Bronchial epithelial cell (primary cell): ENCODE measurements at regions not wholly inside any gene's neighbourhood (a gene's known extent, or its start where the extent isn't known, plus 50 kb on each side); places are given as distances from the start of the nearest gene placed in this dataset.

ENCODE experiments used
- DNase-seq: peaks from one replicate; pipeline ENCODE4 v3.0.0-alpha.2; 2010; ENCODE audit warnings: low read depth
- FAIRE-seq: peaks from 2 replicates; lab custom pipeline; 2011; peaks lifted over from hg19 to GRCh38; lab: Jason Lieb, UNC
- H3K27me3 ChIP-seq: 2 replicates; pipeline ENCODE4 v1.5.1; 2011; ENCODE audit warnings: low read length; ENCODE audit not compliant: control insufficient read depth, insufficient read depth
- H3K36me3 ChIP-seq: 2 replicates; pipeline ENCODE4 v1.5.1; 2011; ENCODE audit warnings: low read length; ENCODE audit not compliant: control insufficient read depth, insufficient read depth
- H3K4me3 ChIP-seq: 2 replicates; pipeline ENCODE4 v1.5.1; 2011; ENCODE audit warnings: mild to moderate bottlenecking, low read depth, low read length, control low read depth
- CTCF ChIP-seq: IDR thresholded peaks from 2 replicates; pipeline ENCODE4 v1.5.1; 2011; ENCODE audit warnings: mild to moderate bottlenecking, moderate library complexity, low read length, control low read depth, inconsistent platforms; ENCODE audit not compliant: insufficient read depth, severe bottlenecking

- no peak for FAIRE-seq
- no peaks in the 10 kb centered on the region for H3K36me3 ChIP-seq
Measured at GRCh38 chr14:26121181-26121580, 476.7 kb downstream of the NOVA1 start.

GRCh38 chr14:26113911-26114640 lies 483.8 kb downstream of the NOVA1 start:
- FAIRE-seq (no peak), DNase-seq (no peak)
- no peak for TF ChIP-seq CTCF
- no peaks in the 10 kb centered on the region for H3K36me3 ChIP-seq
- H3K27me3 ChIP-seq: no peaks in the 10 kb centered on the region
- H3K4me3 ChIP-seq: no peak overlapping the region

More at GRCh38 chr14:26121181-26121580, 476.7 kb downstream of the NOVA1 start:
- no peak for TF ChIP-seq CTCF
- Histone ChIP-seq H3K4me3 (no peak overlapping the region), H3K27me3 (no peaks in the 10 kb centered on the region)
- no peak for DNase-seq

- H3K4me3 ChIP-seq: no peak overlapping the region
- DNase-seq (no peak), FAIRE-seq (no peak)
- H3K36me3 ChIP-seq: no peaks in the 10 kb centered on the region
- no peak for TF ChIP-seq CTCF
- H3K27me3 ChIP-seq: no peaks in the 10 kb centered on the region
Measured at GRCh38 chr14:26104717-26105116, 493.1 kb downstream of the NOVA1 start.

- H3K4me3 ChIP-seq: no peak overlapping the region
- H3K27me3 ChIP-seq: no peaks in the 10 kb centered on the region
- FAIRE-seq: no peak
- DNase-seq: no peak
- no peaks in the 10 kb centered on the region for H3K36me3 ChIP-seq
- TF ChIP-seq CTCF: no peak
Measured at GRCh38 chr14:26097852-26098251, 500.0 kb downstream of the NOVA1 start.

- DNase-seq (no peak), FAIRE-seq (no peak)
- Histone ChIP-seq H3K4me3 (no peak overlapping the region), H3K27me3 (no peaks in the 10 kb centered on the region), H3K36me3 (no peaks in the 10 kb centered on the region)
- TF ChIP-seq CTCF: no peak
Measured at GRCh38 chr14:26088275-26088674, 509.6 kb downstream of the NOVA1 start.

- H3K27me3 ChIP-seq: no peaks in the 10 kb centered on the region
- no peak for TF ChIP-seq CTCF
- H3K36me3 ChIP-seq: no peaks in the 10 kb centered on the region
- H3K4me3 ChIP-seq: no peak overlapping the region
- no peak for DNase-seq
- no peak for FAIRE-seq
Measured at GRCh38 chr14:26081043-26081442, 516.8 kb downstream of the NOVA1 start.
